Cardiac fibroblast (primary cell): ENCODE measurements at regions not wholly inside any gene's neighbourhood (a gene's known extent, or its start where the extent isn't known, plus 50 kb on each side); places are given as distances from the start of the nearest gene placed in this dataset.

Source experiments
- DNase-seq, 2 donors: peaks; one replicate each; pipeline versions ENCODE4 v3.0.0 to v3.0.0-alpha.2; 2010; ENCODE audit warnings: low read depth in 2 of 2
- H3K4me3 ChIP-seq, 2 donors: replicated peaks in 1 of 2; 1 replicate in 1 of 2; 2 replicates in 1 of 2; pipeline ENCODE4 v1.5.1; 2011; ENCODE audit warnings: low read depth in 2 of 2, low read length in 2 of 2, mild to moderate bottlenecking in 2 of 2, moderate library complexity in 1 of 2
- TF ChIP-seq, protein P1 (sequence below): IDR thresholded peaks from one replicate; pipeline ENCODE4 v1.5.1; 2011; ENCODE audit warnings: low read depth, mild to moderate bottlenecking, low read length, inconsistent platforms

- DNase-seq, result peak in 1 of 2 donors; percentile 15
- TF ChIP-seq, protein P1, sequence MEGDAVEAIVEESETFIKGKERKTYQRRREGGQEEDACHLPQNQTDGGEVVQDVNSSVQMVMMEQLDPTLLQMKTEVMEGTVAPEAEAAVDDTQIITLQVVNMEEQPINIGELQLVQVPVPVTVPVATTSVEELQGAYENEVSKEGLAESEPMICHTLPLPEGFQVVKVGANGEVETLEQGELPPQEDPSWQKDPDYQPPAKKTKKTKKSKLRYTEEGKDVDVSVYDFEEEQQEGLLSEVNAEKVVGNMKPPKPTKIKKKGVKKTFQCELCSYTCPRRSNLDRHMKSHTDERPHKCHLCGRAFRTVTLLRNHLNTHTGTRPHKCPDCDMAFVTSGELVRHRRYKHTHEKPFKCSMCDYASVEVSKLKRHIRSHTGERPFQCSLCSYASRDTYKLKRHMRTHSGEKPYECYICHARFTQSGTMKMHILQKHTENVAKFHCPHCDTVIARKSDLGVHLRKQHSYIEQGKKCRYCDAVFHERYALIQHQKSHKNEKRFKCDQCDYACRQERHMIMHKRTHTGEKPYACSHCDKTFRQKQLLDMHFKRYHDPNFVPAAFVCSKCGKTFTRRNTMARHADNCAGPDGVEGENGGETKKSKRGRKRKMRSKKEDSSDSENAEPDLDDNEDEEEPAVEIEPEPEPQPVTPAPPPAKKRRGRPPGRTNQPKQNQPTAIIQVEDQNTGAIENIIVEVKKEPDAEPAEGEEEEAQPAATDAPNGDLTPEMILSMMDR, result no peak
- no peak overlapping the region for H3K4me3 ChIP-seq
Observed at GRCh38 chr16:86134802-86135461, 236.0 kb downstream of the IRF8 start.

DNA sequence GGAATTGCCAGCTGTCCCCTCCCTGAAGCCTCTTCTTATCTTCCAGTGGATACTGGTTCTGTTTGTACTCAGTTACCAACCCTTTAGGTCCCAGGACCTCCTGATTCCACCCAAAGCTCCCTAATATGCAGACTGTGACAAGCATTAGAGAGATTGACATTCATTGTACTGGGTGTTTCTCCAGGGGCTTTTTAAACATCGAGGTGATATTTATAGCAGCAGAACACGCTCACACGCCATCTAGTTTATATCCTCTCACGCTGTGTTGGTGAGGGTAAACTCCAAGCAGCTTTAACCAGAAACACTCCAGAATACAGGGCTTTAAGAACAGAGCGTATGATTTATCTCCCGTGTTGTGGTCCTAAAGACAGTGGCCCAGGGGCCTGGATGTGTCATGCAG lies 238.4 kb downstream of the IRF8 start:
- no peak for DNase-seq
- TF ChIP-seq, protein P1, result no peak
- H3K4me3 ChIP-seq, result no peak overlapping the region

- TF ChIP-seq, protein P1, result no peak
- no peak for DNase-seq
- no peak overlapping the region for H3K4me3 ChIP-seq
Observed at GRCh38 chr16:86138121-86139085, 239.4 kb downstream of the IRF8 start.

DNA sequence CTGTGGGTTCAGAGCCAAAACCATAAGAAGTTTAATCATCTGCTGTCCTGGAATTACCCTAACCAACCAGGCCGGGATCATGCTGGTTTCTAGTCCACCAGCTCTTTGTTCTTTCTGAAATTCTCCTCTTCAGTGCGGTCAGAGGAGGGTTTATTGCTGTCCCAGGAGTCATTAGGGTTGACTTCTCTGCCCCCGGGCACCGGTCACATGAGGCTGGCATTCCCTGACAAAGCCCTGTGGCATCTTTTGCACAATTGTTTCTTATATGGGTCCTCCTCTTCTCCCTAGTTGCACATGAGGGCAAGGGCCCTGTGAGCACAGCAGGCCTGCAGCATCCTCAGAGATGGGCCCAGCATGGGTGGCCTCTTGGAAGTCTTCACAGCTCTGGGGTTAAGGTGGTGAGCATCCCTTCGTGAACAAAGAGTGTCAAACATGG lies 243.9 kb downstream of the IRF8 start:
- TF ChIP-seq, protein P1, result no peak
- no peak for DNase-seq
- no peak overlapping the region for H3K4me3 ChIP-seq

DNA sequence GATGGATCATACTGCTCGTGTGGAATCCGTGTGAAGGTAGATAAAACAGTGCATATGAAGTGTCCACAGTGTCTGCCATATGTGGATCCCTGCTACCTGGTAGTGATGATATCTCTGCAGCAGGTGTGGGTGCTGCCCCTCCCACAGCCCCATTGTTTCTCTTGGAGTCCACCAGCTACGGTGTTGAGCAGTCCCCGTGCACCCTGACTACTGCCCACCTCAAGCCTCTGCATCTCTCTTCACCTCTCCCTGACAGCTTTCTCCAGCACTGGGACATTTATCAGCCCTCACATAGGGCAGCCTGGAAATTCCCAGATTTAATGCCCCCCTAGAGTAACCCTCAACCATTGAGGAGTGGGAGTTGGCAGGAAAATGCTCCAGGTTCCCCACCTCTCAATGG lies 244.7 kb downstream of the IRF8 start:
- H3K4me3 ChIP-seq, result no peak overlapping the region
- DNase-seq, result no peak
- TF ChIP-seq, protein P1, result no peak

DNA sequence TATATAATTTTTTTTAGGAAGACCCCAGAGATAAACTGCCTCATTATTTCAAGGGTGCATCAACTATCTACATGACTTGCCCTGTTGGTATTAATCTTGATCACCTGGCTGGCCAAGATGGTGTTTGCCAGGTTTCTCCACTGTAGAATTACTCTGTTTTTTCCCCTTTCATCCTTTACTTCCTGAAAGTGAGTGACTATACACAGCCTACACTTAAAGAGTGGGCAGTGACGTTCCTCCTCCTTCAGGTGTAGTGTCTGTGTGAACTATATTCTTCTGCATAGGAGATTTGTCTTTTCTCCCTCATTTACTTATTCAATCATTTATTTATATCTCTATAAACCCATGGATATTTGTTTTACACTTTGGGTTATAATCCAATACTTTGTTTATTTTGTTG lies 246.7 kb downstream of the IRF8 start:
- TF ChIP-seq, protein P1, result no peak
- DNase-seq, result no peak
- H3K4me3 ChIP-seq, result no peak overlapping the region
